Heart left ventricle (tissue), 16 donors: ENCODE measurements at regions not wholly inside any gene's neighbourhood (a gene's known extent, or its start where the extent isn't known, plus 50 kb on each side); places are given as distances from the start of the nearest gene placed in this dataset.

ENCODE experiments used
- ATAC-seq, 4 donors: fragments of 200-7000 bp; cut with Tn5 transposase; one replicate each; pipeline ENCODE4 v1.9.1; 2020 to 2022; ENCODE audit warnings: moderate library complexity in 4 of 4, mild to moderate bottlenecking in 3 of 4, moderate number of reproducible peaks in 1 of 4
- DNase-seq, 5 donors: peaks; one replicate each; pipeline ENCODE4 v3.0.0-alpha.2; 2020
- H3K27ac ChIP-seq, 12 donors: fragments of 200-600 bp; sonication (generic) in 4 of 12; one replicate each; pipeline versions ENCODE4 v1.5.0 to v1.8.0; 2016 to 2022; ENCODE audit warnings: mild to moderate bottlenecking in 2 of 12
- H3K27me3 ChIP-seq, 9 donors: fragments of 200-600 bp; sonication (generic) in 2 of 9; one replicate each; pipeline versions ENCODE4 v1.5.1 to v1.8.0; 2016 to 2022; ENCODE audit warnings: mild to moderate bottlenecking in 3 of 9
- H3K36me3 ChIP-seq, 9 donors: fragments of 200-600 bp; sonication (generic) in 2 of 9; one replicate each; pipeline versions ENCODE4 v1.5.0 to v1.8.0; 2018 to 2022; ENCODE audit warnings: mild to moderate bottlenecking in 2 of 9
- H3K4me1 ChIP-seq, 12 donors: fragments of 200-600 bp; sonication (generic) in 4 of 12; one replicate each; pipeline versions ENCODE4 v1.5.0 to v1.8.0; 2016 to 2022; ENCODE audit warnings: mild to moderate bottlenecking in 3 of 12
- H3K4me3 ChIP-seq, 12 donors: fragments of 200-600 bp; sonication (generic) in 4 of 12; one replicate each; pipeline versions ENCODE4 v1.5.0 to v1.8.0; 2017 to 2022; ENCODE audit warnings: mild to moderate bottlenecking in 9 of 12, moderate library complexity in 4 of 12
- H3K9me3 ChIP-seq, 12 donors: fragments of 200-600 bp; sonication (generic) in 4 of 12; one replicate each; pipeline versions ENCODE4 v1.5.0 to v1.8.0; 2016 to 2022; ENCODE audit warnings: mild to moderate bottlenecking in 1 of 12
- CTCF ChIP-seq, 12 donors: fragments of 200-600 bp; sonication (generic) in 4 of 12; IDR thresholded peaks; one replicate each; pipeline versions ENCODE4 v1.5.0 to v1.8.0; 2018 to 2022; ENCODE audit warnings: antibody characterized with exemption in 12 of 12, mild to moderate bottlenecking in 5 of 12
- POLR2A ChIP-seq, 2 donors: fragments of 450-650 bp; IDR thresholded peaks; one replicate each; pipeline ENCODE4 v1.6.1; 2017; ENCODE audit warnings: antibody characterized with exemption in 2 of 2, mild to moderate bottlenecking in 2 of 2, moderate library complexity in 2 of 2
- WGBS, 4 donors: extraction: QIAGEN DNeasy Blood & Tissue Kit in 2 of 4; methylation state at CpG; one replicate each; pipeline versions ENCODE4 v1.1.5 to v1.1.7; 2013 to 2018; 5-methylcytosine and 5-hydroxymethylcytosine counted together
- intact Hi-C, 10 donors: fragments of 100-400 bp; cut with DNase I; formaldehyde crosslinking; loops; one replicate each; pipeline versions ENCODE4 v1.11.1 to v1.14.2; 2022
- donor health status: ischemic (EF 13 %, LVEDD 7.1; RV severe dilation, severe dysfunction).
- donor health status: healthy with polysubstance abuse.
- donor health status: DM: no; HTN: yes; CAD: no.
- donor health status: DM: no; HTN: no; CAD: no.
- donor health status: ischemic (EF 25% LVEDD 6.9; RV normal size, moderate dysfunction).
- donor health status: ischemic (EF 25% LVEDD 5.7; RV mildly dilated, moderate dysfunction).
- donor health status: healthy.
- donor health status: DM: yes; HTN: yes; CAD: no.
- donor health status: ischemic (EF 35%, LVEDD 5.7; RV mildly dilated, moderate dysfunction).
- donor health status: nonischemic (EF 11% LVEDD 7.7; RV severe dilation, severe dysfunction).
- donor health status: DM: yes; HTN: yes; CAD: no.
- donor health status: PGD.
- donor health status: ischemic (EF 29% LVEDD 5.4; RV normal size, mild dysfunction).
- donor health status: nonischemic (EF 23%, LVEDD 6.1; RV moderate dilation, normal function).

GRCh38 chr6:144710207-144710606, 425.1 kb downstream of the UTRN start:
- TF ChIP-seq CTCF (IDR thresholded peaks at IDR 0.05) (no peak), POLR2A (IDR thresholded peaks at IDR 0.05) (no peak)
- Histone ChIP-seq H3K4me1 (peaks cover 0 to under 1% (median 0%) of the 10 kb centered on the region in 12 donors), H3K27me3 (no peaks in the 10 kb centered on the region), H3K9me3 (no peaks in the 10 kb centered on the region), H3K27ac (no peak overlapping the region), H3K4me3 (no peak overlapping the region), H3K36me3 (peaks cover 0 to 25% (median 8%) of the 10 kb centered on the region in 9 donors)
- no peak for DNase-seq
- ATAC-seq, result no peak
- WGBS, 4 donors, result 94 to 98% (median 97%) methylated on average over 3 of the region's 3 CpGs
- intact Hi-C loops, result no loop called here

- no peak overlapping the region for H3K27ac ChIP-seq
- peaks cover 0 to 17% (median 0%) of the 10 kb centered on the region in 9 donors for H3K36me3 ChIP-seq
- ATAC-seq (no peak), DNase-seq (no peak)
- no peaks in the 10 kb centered on the region for H3K9me3 ChIP-seq
- H3K4me3 ChIP-seq, result no peak overlapping the region
- intact Hi-C loops, result no loop called here
- H3K4me1 ChIP-seq, result peaks cover 0 to 4% (median 0%) of the 10 kb centered on the region in 12 donors
- no peak for TF ChIP-seq POLR2A (IDR thresholded peaks at IDR 0.05)
- TF ChIP-seq CTCF (IDR thresholded peaks at IDR 0.05), result no peak
- H3K27me3 ChIP-seq, result no peaks in the 10 kb centered on the region
- 95 to 99% (median 96%) methylated on average over 2 of the region's 2 CpGs for WGBS, 4 donors
These were observed 426.5 kb downstream of the UTRN start for GRCh38 chr6:144711661-144712060.

GRCh38 chr6:144712541-144712940, 427.4 kb downstream of the UTRN start:
- Histone ChIP-seq H3K27me3 (no peaks in the 10 kb centered on the region), H3K9me3 (no peaks in the 10 kb centered on the region), H3K27ac (no peak overlapping the region), H3K4me3 (no peak overlapping the region), H3K36me3 (peaks cover 0 to 12% (median 0%) of the 10 kb centered on the region in 9 donors), H3K4me1 (peaks cover 0 to 5% (median 0%) of the 10 kb centered on the region in 12 donors)
- intact Hi-C loops, result no loop called here
- DNase-seq (no peak), ATAC-seq (no peak)
- WGBS, 4 donors, result 26 to 52% (median 49%) methylated on average over 1 of the region's 1 CpG
- TF ChIP-seq POLR2A (IDR thresholded peaks at IDR 0.05), result no peak
- no peak for TF ChIP-seq CTCF (IDR thresholded peaks at IDR 0.05)

- no peak for DNase-seq
- Histone ChIP-seq H3K4me1 (peaks cover 0 to 5% (median 0%) of the 10 kb centered on the region in 12 donors), H3K36me3 (peaks cover 0 to 4% (median 0%) of the 10 kb centered on the region in 9 donors), H3K4me3 (no peak overlapping the region), H3K27me3 (no peaks in the 10 kb centered on the region), H3K27ac (no peak overlapping the region), H3K9me3 (no peaks in the 10 kb centered on the region)
- ATAC-seq, result no peak
- WGBS, 4 donors, result 89 to 94% (median 91%) methylated on average over 2 of the region's 2 CpGs
- TF ChIP-seq CTCF (IDR thresholded peaks at IDR 0.05), result no peak
- no peak for TF ChIP-seq POLR2A (IDR thresholded peaks at IDR 0.05)
- intact Hi-C loops, result no loop called here
These were observed 429.0 kb downstream of the UTRN start for GRCh38 chr6:144714021-144714712.
